DMS114 treated with DMSO at 0.1 percent for 48 hours (cell line): ENCODE measurements at regions not wholly inside any gene's neighbourhood (a gene's known extent, or its start where the extent isn't known, plus 50 kb on each side); places are given as distances from the start of the nearest gene placed in this dataset.

ENCODE experiments used
- DNase-seq: peaks from one replicate; lab custom pipeline; 2025; ENCODE audit not compliant: unreplicated experiment; lab: John Stamatoyannopoulos, UW

DNA sequence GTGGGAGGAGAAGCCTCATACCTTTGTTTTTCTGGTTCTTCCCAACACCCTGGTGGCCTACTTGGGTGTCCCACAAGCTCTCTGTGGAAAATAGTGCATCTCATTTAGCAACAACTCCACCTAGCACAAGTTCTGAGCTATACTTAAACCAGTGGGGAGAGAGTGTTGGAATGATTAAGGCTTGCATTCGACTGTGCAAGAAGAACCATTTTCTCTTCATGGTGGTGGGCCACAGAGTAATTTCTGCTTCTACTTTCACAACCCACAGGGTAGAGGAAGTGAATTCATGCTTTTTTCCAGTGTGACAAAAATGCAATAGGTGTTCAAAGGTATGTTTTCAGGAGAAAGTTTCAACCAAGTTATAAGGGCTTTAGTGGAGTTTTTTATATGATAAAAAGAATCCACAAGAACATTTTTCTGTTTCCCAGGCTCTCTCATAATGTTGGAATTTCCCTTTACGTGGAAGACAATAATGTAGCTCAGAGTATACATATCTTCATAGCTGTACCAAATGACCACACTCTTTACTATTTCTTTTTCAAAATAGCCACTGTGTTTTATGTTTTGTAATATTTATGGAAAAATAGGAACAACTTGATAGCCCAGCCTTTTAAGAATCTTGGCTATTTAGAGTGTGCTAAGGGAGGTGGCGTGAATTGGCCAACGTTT, 80.3 kb upstream of the HHIP start:
- DNase-seq = no peak

DNA sequence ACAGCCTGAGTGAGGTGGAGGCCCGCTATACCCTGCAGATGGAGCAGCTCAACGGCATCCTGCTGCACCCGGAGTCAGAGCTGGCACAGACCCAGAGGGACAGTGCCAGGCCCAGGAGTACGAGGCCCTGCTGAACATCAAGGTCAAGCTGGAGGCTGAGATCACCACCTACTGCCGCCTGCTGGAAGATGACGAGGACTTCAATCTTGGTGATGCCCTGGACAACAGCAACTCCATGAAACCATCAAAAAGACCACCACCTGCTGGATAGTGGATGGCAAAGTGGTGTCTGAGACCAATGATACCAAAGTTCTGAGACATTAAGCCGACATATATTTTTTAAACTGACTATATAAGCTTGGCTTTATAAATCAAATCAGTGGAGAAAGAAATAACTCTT, 73.3 kb upstream of the HHIP start:
- DNase-seq = no peak

DNA sequence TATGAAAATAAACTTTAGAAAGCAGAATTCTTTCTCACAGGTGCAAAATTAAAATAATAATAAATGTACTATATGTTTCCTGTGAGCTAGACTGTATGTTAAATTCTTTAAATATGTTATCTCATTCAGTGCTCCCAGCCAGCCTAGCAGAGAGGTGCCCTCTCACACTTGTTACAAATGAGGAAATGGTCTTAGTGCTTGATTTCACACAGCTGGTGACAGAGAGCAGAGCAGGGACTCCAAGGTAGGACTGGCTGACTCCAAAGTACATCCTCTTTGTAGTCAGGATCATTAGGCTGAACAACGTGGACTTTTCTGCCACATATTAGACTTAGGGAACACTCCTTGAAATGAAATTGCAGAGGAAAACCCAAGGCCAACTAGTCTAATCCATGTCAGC, 72.0 kb upstream of the HHIP start:
- DNase-seq = no peak

DNA sequence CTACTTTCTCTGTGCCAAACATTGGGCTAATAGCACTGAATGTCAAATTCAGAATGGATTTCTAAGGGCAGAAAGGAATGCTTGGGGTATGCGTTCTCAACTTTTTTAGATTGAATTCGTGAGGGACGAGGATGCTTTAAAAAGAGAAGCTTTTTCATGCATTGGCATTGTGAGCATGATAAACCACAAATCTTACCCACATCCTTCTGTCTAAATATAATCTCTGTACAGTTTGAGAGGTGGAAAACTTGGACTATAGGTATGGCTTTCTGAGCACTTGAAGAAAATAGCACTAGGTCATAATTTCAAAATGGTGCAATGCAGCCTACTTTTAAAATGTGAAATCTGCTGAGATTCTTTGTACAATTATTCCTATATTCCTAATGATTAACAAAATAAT, 71.4 kb upstream of the HHIP start:
- DNase-seq = no peak

DNA sequence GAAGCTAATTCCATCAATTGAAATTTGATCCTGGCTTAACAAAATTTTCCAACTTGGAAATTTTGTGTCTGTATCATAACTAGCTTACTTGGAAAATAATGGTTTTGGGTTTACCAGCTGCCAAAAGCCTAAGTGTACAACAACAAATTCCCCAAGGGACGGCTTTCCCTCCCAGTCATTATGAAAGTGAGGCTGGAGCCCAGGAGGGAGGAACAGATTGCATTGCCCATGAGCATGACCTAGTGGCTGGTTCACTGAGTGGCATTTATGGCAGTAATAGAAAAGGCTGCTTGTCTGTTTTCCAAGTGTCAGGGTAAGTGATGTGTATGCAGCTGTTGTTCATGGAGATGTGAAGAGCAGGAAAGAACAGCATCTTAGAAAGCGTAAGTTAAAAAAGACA, 70.8 kb upstream of the HHIP start:
- DNase-seq = peak; percentile 77

DNA sequence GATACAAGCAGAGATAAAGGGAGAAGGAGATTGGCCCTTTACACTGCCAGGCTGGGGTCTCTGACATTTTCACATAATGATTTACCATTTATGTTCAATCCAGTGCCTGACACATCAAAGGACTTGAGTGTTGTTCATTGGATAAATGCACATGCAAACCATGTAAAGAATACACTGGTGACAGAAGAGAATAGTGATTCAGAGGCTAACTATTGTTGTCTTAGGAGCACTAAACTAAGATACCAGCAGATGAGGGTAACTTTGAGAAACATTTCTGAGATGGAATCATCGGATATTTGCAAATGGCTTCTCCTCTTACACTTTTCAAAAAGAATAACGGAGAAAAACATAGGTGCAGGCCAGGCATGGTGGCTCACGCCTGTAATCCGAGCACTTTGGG, 67.3 kb upstream of the HHIP start:
- DNase-seq = no peak

DNA sequence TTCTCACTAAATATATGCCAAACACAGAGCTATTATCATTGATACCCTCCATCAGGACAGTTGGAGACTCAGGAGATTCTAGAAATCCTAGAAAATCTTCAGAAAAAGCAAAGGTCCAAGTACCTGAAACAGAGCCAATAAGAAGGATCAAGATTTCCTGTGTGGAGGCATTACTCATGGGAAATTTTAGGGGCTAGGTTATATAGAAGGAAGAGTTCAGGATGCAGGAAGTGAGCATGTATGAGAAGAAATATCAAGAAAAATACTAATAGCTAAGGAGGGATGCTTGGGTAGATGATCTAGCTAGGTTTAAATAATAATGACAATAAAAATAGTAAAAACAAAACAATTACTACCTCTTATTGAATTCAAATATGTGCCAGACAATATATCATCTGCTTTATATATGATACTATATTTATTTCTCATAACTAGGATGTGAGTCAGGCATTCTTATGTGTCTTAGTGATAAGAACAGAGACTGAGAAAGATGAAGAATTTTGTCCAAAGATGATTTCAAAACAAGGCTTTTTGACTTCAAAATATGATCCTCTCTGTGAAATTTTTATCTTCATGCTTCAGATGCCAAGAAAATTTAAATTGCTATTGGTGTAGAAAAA, 66.4 kb upstream of the HHIP start:
- no peak for DNase-seq

DNA sequence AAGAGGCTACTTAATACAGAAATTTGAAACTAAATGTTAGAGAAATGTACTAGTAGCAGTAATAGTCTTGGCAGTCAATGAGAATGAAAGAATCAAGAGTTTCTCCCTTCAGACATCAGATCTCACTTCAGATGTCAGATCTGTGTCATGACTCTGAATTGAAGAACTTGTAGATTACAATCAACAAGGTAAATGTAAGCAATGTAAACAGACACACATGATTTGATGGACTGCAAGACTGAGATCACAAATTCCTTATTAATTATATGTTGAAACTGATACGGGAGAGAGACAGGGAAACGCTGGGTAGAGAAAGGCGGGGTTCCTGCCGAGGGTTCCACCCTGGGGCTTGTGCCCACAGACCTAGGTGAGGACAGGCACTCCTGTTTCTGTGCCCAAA, 65.5 kb upstream of the HHIP start:
- no peak for DNase-seq

DNA sequence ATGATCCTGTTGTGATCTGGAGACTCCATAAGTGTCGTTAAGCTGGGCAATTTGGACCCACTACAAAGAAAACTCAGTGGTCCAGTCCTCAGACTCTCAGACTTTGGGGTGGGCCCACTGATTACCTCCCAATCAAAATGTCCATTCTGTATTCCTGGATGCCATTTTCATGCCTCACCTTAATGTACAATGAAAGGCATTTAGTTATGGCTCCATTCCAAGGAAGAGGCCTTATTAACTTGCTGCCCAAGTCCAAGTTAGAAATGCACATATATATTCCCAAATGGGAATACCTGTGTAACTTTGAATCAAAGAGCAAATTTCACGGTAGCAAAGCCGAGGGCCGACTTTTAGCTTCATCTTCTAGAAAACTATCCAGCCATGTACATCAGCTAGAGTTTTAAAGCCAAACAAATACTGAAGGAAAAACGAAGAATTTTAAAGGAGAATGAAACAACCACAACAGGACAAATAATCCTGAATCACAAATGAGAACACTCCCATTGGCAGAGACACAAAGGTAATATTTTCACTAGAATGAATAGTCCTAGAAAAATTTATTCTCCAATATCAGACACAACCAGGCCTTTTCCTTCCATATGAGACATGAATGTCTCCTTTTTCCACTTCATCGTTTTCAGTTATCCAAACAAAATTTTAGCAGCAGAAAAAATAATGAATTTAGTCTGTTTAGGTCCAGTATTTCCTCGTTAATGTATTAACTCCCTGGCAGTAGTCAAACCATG, 63.7 kb upstream of the HHIP start:
- DNase-seq = no peak

DNA sequence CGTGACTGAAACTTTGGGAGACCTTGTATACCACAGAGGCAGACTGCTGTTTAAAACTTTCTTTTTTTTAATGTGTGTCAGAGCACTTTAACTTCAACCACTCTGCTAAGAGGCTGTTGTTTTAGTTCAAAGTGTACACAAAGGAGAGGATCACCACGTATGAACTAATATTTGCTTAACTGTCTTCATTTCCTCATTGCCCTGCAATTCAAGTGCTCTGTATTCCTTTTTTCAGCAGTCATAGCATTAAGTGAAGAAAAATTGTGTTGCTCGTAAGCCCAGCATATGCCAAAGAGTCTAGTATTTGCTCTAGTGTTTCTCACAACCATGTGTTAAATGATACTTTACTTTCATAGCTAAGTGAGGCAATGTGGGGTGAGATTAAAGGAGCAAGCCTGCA, 63.0 kb upstream of the HHIP start:
- no peak for DNase-seq

DNA sequence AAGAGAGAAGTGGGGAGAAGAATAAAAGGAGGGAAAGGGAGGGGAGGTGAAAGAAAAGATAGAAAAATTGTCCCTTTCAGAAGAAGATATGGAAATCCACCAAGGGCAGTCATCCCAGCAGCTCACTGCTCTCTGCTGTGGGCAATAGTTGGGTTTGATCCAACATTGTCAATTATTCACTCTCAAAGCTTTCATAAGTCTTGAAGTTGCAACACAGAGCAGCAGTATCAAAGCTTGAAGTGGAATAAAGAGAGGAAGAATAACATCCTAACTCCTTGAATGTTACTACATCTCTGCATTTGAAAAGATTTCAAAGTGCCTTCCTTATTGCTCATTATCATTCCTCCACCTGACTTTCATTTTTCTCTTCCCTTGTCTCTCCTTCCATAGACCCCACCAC, 62.3 kb upstream of the HHIP start:
- DNase-seq = no peak

DNA sequence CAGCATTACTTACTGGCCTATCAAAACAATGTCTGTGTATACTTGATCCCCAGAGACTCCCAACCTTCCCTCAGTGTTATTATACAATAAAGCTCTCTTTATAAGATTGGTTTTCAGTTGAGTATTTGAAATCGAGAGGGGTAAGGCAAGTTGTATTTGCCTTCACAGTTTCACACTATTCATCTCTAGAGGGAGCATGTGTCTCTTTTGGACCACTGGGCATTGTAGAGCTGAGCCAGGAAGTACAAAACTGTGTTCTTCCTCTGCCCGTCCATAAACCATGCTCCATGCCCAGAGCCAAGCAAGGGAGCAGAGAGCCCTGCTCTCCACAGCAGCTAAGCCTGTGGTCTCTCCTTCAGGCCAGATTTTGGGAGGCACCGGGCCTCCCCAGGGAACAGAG, 61.5 kb upstream of the HHIP start:
- DNase-seq = no peak

DNA sequence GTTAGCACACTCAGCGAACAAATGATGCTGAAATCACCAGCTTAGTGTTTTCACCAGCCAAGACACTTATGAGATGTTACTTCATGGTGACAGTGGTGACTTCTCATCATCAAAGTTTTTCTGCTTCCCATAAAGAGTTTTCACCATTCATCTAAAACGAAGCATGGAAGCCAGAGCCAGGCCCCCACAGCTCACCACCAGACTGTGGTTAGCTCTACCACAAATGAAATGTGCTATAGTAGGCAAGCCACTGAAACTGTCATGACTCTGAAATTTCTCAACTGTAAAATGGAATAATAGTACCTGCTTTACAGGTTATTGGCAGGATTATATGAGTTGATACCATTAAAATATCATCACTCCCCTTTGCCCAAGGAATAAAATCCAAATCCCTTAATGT, 56.4 kb upstream of the HHIP start:
- no peak for DNase-seq

DNA sequence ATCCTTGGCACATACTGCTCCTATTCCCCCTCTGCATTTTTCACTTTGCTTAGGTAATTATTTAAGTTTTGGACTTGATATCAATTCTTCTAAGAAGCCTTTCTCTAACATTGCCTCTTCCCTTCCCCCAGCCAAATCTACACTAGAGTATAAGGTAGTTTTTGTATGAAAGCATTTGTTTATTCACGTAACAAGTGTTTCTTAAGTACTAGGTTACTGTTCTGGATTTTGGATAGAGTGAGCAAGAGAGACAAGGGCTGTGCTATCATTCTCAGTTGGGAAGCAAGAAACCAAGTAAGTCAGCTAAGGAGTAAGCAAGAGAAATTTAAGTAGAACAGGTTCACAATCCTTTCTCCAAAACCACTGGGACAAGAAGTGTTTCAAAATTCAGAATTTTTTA, 55.9 kb upstream of the HHIP start:
- no peak for DNase-seq

DNA sequence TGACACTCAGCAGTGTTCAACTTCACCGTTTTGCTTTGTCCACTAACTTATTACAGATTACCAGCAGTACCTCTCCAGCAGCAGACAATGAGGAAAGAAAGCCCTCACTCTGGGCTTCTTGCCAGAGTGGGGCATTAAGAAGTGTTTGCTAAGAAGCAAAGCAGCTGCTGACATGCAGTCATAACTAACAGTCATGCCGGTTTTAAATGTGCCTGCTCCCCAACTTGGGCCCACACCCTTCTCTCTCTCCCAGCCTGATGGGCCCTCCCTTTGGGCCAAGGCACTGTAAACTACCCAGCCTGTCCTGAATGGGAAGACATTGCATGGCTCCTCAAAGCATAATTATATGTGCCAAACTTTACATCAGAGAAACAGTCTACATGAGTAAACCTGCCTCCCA, 54.6 kb upstream of the HHIP start:
- no peak for DNase-seq

DNA sequence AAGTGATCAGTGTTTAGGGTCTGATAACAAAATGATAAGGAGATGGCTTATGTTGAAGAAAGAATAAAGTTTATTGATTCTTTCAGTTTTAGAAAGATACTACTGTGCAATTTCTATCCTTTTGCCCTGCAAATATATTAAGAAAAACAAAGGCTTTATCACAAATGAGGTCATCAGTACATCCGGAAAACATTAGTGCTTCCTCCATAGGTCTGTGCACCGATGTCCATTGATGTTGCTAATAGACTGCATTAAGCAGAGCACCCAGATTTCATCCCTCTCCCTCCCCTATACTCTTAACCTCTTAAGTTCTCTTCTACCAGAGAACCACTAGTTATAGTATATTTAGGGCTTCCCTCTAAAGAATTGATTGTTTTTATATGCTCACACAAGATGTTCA, 53.7 kb upstream of the HHIP start:
- DNase-seq = no peak

DNA sequence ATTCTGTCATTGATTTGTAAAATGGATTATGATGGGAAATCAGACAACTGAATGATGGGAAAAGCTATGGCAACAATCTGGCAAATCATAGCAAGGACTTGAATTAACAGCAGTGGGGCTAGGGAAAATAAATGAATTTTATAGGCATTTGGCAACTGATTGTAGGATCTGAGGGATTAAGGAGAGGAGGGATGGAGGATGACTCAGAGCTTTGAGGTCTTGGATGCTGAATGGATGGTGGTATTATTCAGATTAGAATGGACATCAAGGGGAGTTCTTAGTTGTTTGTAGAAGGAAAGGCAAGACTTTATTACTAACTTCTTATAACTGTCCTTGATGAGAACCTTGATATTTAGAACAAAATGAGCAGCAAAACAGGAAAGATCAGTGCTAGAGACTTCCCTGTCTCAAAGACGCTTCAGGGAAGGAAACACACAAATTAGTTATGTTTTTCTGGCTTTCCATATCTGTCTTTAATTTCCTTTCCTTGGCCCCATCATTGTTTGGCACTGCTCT, 51.4 kb upstream of the HHIP start:
- no peak for DNase-seq

DNA sequence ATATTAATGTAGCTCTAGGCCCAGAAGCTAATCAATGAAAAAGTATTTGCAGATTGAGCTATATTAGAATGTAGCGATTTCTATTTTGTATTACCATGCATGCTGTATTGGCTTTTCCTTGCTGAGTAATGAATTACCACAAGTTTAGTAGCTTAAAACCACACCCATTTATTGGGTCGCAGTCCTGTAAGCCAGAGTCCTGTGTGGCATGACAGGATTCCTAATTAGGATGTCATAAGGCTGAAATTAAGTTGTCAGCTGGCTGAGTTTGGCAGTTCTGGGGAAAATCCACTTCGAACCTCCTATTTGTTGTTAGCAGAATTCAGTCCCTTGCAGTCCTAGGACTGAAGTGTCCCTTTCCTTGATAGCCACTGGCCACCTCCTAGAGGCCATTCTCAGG, 50.3 kb upstream of the HHIP start:
- no peak for DNase-seq
